ENCODE measurements at regions not wholly inside any gene's neighbourhood (a gene's known extent, or its start where the extent isn't known, plus 50 kb on each side); places are given as distances from the start of the nearest gene placed in this dataset.

DNA sequence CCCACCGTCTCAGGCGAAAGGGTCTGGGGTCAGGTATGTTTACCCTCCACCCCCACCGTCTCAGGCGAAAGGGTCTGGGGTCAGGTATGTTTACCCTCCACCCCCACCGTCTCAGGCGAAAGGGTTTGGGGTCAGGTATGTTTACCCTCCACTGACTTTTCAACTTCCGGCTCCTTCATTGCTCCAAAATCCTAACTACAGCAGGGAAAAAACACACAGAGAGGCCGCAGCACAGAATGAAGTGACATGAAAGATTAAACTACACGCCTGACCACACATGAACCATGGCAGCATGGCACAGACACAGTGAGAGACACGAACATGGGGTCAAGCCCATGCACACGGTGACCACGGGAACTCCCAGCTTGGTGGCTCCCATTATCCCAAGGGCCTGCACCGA lies 634.9 kb upstream of the B3GAT1 start (continued):
- TF ChIP-seq MXI1 (IDR thresholded peaks at IDR 0.05; ENCODE audit: borderline replicate concordance, low read depth, low read length) (no peak), THYN1 (CRISPR knock-in tag; IDR thresholded peaks at IDR 0.05; ENCODE audit: borderline replicate concordance, low read depth) (no peak)

DNA sequence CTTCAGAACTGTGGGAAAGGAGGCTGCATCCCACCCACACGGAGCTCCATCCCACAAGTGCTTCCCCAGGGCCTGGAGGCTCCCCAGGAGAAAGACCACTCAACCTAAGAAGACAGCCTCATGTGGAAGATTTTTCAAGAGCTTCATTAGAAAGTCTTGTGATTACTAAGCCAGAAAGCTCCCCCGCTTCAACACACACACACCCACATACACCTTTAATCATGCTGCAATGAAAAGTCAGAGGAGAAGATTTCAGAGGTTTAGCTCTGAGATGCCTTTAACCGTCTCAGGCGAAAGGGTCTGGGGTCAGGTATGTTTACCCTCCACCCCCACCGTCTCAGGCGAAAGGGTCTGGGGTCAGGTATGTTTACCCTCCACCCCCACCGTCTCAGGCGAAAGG lies 634.5 kb upstream of the B3GAT1 start:
- no peak overlapping the region for H3K9ac ChIP-seq (ENCODE audit: insufficient read depth, low read depth, low read length)
- BruUV-seq (replicated peaks) = no TSS peak
- peaks cover 2 to 4% of the 10 kb centered on the region in 2 experiments; a peak in 2 of 5 replicates for H3K27me3 ChIP-seq (ENCODE audit: control insufficient read depth in 1 of 2, insufficient read depth in 2 of 2, low read length in 2 of 2)
- H3K4me1 ChIP-seq (ENCODE audit: insufficient read depth, low read length) = peaks cover 11% of the 10 kb centered on the region
- in situ Hi-C loops (cut with HindIII; ENCODE audit: extremely low pct_ligation_motif_present, low pct_unique_long_range_greater_than_20kb) (no loop called here), intact Hi-C loops (cut with micrococcal nuclease; ENCODE audit: unreplicated experiment) (no loop called here)
- FAIRE-seq = no peak
- ChIA-PET POLR2A (no interaction called here), CTCF (ENCODE audit: low intra/inter-chr PET ratio, low total read pairs) (no interaction called here)
- H4K20me1 ChIP-seq (ENCODE audit: insufficient read depth, low read length) = no peaks in the 10 kb centered on the region; the same call in 1 of the 2 replicates
- 13% methylated on average over 4 of the region's 8 CpGs for WGBS (ENCODE audit: low lambda C conversion rate)
- H3K79me2 ChIP-seq (ENCODE audit: insufficient read depth, low read length) = no peaks in the 10 kb centered on the region
- TF ChIP-seq SIX4 (CRISPR knock-in tag; IDR thresholded peaks at IDR 0.05) = no peak
- TF ChIP-seq GTF2F1 (IDR thresholded peaks at IDR 0.05; ENCODE audit: low read length) = no peak
- TF ChIP-seq DNMT3B (CRISPR knock-in tag; conservative IDR thresholded peaks at IDR 0.05) = no peak
- TF ChIP-seq ZNF337 (CRISPR knock-in tag; IDR thresholded peaks at IDR 0.05; ENCODE audit: borderline replicate concordance, low read depth) = no peak
- TF ChIP-seq ZNF160 (CRISPR knock-in tag; IDR thresholded peaks at IDR 0.05) = no peak
- TF ChIP-seq, protein P1, sequence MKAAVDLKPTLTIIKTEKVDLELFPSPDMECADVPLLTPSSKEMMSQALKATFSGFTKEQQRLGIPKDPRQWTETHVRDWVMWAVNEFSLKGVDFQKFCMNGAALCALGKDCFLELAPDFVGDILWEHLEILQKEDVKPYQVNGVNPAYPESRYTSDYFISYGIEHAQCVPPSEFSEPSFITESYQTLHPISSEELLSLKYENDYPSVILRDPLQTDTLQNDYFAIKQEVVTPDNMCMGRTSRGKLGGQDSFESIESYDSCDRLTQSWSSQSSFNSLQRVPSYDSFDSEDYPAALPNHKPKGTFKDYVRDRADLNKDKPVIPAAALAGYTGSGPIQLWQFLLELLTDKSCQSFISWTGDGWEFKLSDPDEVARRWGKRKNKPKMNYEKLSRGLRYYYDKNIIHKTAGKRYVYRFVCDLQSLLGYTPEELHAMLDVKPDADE (CRISPR knock-in tag; IDR thresholded peaks at IDR 0.05) = no peak
- TF ChIP-seq, protein P2, sequence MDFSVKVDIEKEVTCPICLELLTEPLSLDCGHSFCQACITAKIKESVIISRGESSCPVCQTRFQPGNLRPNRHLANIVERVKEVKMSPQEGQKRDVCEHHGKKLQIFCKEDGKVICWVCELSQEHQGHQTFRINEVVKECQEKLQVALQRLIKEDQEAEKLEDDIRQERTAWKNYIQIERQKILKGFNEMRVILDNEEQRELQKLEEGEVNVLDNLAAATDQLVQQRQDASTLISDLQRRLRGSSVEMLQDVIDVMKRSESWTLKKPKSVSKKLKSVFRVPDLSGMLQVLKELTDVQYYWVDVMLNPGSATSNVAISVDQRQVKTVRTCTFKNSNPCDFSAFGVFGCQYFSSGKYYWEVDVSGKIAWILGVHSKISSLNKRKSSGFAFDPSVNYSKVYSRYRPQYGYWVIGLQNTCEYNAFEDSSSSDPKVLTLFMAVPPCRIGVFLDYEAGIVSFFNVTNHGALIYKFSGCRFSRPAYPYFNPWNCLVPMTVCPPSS (IDR thresholded peaks at IDR 0.05) = no peak
- TF ChIP-seq AGO2 (optimal IDR thresholded peaks at IDR 0.05; ENCODE audit: low read depth, low read length) = no peak
- no peaks in the 10 kb centered on the region for H3K9me3 ChIP-seq (ENCODE audit: low read length)
- DNase-seq (ENCODE audit: low spot score) = no peak
- no peak overlapping the region for H2AFZ ChIP-seq (ENCODE audit: low read length)
- no peak overlapping the region for H3K27ac ChIP-seq (ENCODE audit: extremely low read length, insufficient read depth, low read length)
- no peaks in the 10 kb centered on the region for H3K36me3 ChIP-seq (replicated peaks in 1 of 2; ENCODE audit: control insufficient read depth in 1 of 2, insufficient read depth in 2 of 2, low read length in 2 of 2)
- no peak for ATAC-seq
- H3K4me2 ChIP-seq (ENCODE audit: low read depth, low read length) = no peak overlapping the region
- H3K4me3 ChIP-seq (replicated peaks in 1 of 3; ENCODE audit: insufficient read depth in 1 of 3, low read depth in 2 of 3, low read length in 3 of 3) = no peak overlapping the region
